Activated CD4-positive, alpha-beta memory T cell treated with anti-CD3 and anti-CD28 coated beads, Interleukin-2, amount 10 ng/mL, durations not matched to agents 7 days and 5 days (primary cell): ENCODE measurements at regions not wholly inside any gene's neighbourhood (a gene's known extent, or its start where the extent isn't known, plus 50 kb on each side); places are given as distances from the start of the nearest gene placed in this dataset.
"Not testable (repeated sequence)": the region's sequence is repeated elsewhere in the genome, so short reads cannot be mapped to it uniquely, and the experiment has no call there.

ENCODE experiments used
- CTCF ChIA-PET: fragments of 350-600 bp; sonication (Branson Sonifier 250); formaldehyde crosslinking; loops from one replicate; lab custom pipeline; 2021; ENCODE audit warnings: antibody characterized with exemption, inconsistent platforms; lab: Charles Lee
- POLR2A ChIA-PET: fragments of 350-600 bp; sonication (Branson Sonifier 250); formaldehyde crosslinking; loops from one replicate; lab custom pipeline; 2021; ENCODE audit warnings: antibody characterized with exemption; lab: Charles Lee
- DNase-seq: peaks from one replicate; pipeline ENCODE4 v3.0.0-alpha.2; 2020
- H3K27ac Mint-ChIP-seq: one replicate; pipeline ENCODE4 v1.8.0; 2021; ENCODE audit warnings: mild to moderate bottlenecking, mixed read lengths
- H3K27me3 Mint-ChIP-seq: one replicate; pipeline ENCODE4 v1.8.0; 2021; ENCODE audit warnings: mixed read lengths
- H3K36me3 Mint-ChIP-seq: one replicate; pipeline ENCODE4 v1.8.0; 2021; ENCODE audit warnings: low read depth, mixed read lengths
- H3K4me1 Mint-ChIP-seq: one replicate; pipeline ENCODE4 v1.8.0; 2021; ENCODE audit warnings: mixed read lengths
- H3K4me3 Mint-ChIP-seq: one replicate; pipeline ENCODE4 v1.8.0; 2021; ENCODE audit warnings: mild to moderate bottlenecking, mixed read lengths
- H3K9me3 Mint-ChIP-seq: one replicate; pipeline ENCODE4 v1.8.0; 2021; ENCODE audit warnings: mixed read lengths

GRCh38 chr2:234351866-234352265 is 145.0 kb downstream of the ARL4C start:
- CTCF ChIA-PET, POLR2A ChIA-PET, DNase-seq, H3K27ac Mint-ChIP-seq, H3K4me3 Mint-ChIP-seq, H3K27me3 Mint-ChIP-seq: not testable (repeated sequence)
- peaks cover 29% of the 10 kb centered on the region for H3K4me1 Mint-ChIP-seq
- peaks cover 28% of the 10 kb centered on the region for H3K36me3 Mint-ChIP-seq
- H3K9me3 Mint-ChIP-seq, result peaks cover 20% of the 10 kb centered on the region

- Mint-ChIP-seq H3K4me3 (no peak overlapping the region), H3K4me1 (peaks cover 29% of the 10 kb centered on the region), H3K36me3 (peaks cover 25% of the 10 kb centered on the region), H3K9me3 (peaks cover 17% of the 10 kb centered on the region), H3K27ac (no peak overlapping the region), H3K27me3 (no peaks in the 10 kb centered on the region)
- CTCF ChIA-PET, result no interaction called here
- POLR2A ChIA-PET, result no interaction called here
- no peak for DNase-seq
Measured at GRCh38 chr2:234348081-234348480, 148.8 kb downstream of the ARL4C start.

GRCh38 chr2:234345921-234346320 is 151.0 kb downstream of the ARL4C start:
- ChIA-PET POLR2A (interaction anchor here (1.0 to 1.7 kb wide), 2 partner anchors 12 to 100 kb away, joined by 3 to 4 read pairs; no protein-coding TSS in a partner anchor), CTCF (interaction anchor here (1.1 kb wide), 1 partner anchor 25 kb away, joined by 3 read pairs; no protein-coding TSS in a partner anchor)
- H3K4me1 Mint-ChIP-seq, result peaks cover 29% of the 10 kb centered on the region
- no peak for DNase-seq
- H3K27ac Mint-ChIP-seq, result no peak overlapping the region
- peaks cover 10% of the 10 kb centered on the region for H3K9me3 Mint-ChIP-seq
- H3K36me3 Mint-ChIP-seq, result peaks cover 20% of the 10 kb centered on the region
- H3K27me3 Mint-ChIP-seq, result no peaks in the 10 kb centered on the region
- no peak overlapping the region for H3K4me3 Mint-ChIP-seq

- Mint-ChIP-seq H3K9me3 (peaks cover 17% of the 10 kb centered on the region), H3K4me1 (peaks cover 34% of the 10 kb centered on the region), H3K27ac (no peak overlapping the region), H3K27me3 (no peaks in the 10 kb centered on the region), H3K4me3 (no peak overlapping the region), H3K36me3 (peaks cover 28% of the 10 kb centered on the region)
- ChIA-PET CTCF (interaction anchor here (1.0 kb wide), 1 partner anchor 20 kb away, joined by 3 read pairs; no protein-coding TSS in a partner anchor), POLR2A (interaction anchor here (1.2 kb wide), 1 partner anchor 35 kb away, joined by 4 read pairs; no protein-coding TSS in a partner anchor)
- DNase-seq, result no peak
Measured at GRCh38 chr2:234344012-234344411, 152.9 kb downstream of the ARL4C start.

- no peak overlapping the region for H3K4me3 Mint-ChIP-seq
- ChIA-PET CTCF (no interaction called here), POLR2A (interaction anchor here (1.2 kb wide), 1 partner anchor 34 kb away, joined by 4 read pairs; no protein-coding TSS in a partner anchor)
- H3K27me3 Mint-ChIP-seq, result no peaks in the 10 kb centered on the region
- peaks cover 30% of the 10 kb centered on the region for H3K36me3 Mint-ChIP-seq
- peaks cover 31% of the 10 kb centered on the region for H3K4me1 Mint-ChIP-seq
- H3K9me3 Mint-ChIP-seq, result peaks cover 20% of the 10 kb centered on the region
- H3K27ac Mint-ChIP-seq, result no peak overlapping the region
- DNase-seq, result no peak
Measured at GRCh38 chr2:234343372-234343771, 153.5 kb downstream of the ARL4C start.

GRCh38 chr2:234341306-234341985 is 155.4 kb downstream of the ARL4C start:
- no peak for DNase-seq
- Mint-ChIP-seq H3K27me3 (no peaks in the 10 kb centered on the region), H3K4me1 (peaks cover 16% of the 10 kb centered on the region), H3K4me3 (no peak overlapping the region), H3K27ac (no peak overlapping the region), H3K36me3 (peaks cover 19% of the 10 kb centered on the region), H3K9me3 (peaks cover 18% of the 10 kb centered on the region)
- ChIA-PET POLR2A (no interaction called here), CTCF (no interaction called here)

- H3K36me3 Mint-ChIP-seq, result peaks cover 14% of the 10 kb centered on the region
- H3K27me3 Mint-ChIP-seq, result no peaks in the 10 kb centered on the region
- ChIA-PET POLR2A (no interaction called here), CTCF (no interaction called here)
- no peak for DNase-seq
- peaks cover 25% of the 10 kb centered on the region for H3K4me1 Mint-ChIP-seq
- H3K9me3 Mint-ChIP-seq, result peaks cover 14% of the 10 kb centered on the region
- no peak overlapping the region for H3K27ac Mint-ChIP-seq
- no peak overlapping the region for H3K4me3 Mint-ChIP-seq
Measured at GRCh38 chr2:234339501-234339900, 157.4 kb downstream of the ARL4C start.

GRCh38 chr2:234339011-234339410 is 157.9 kb downstream of the ARL4C start:
- Mint-ChIP-seq H3K9me3 (peaks cover 14% of the 10 kb centered on the region), H3K4me1 (peaks cover 23% of the 10 kb centered on the region), H3K36me3 (peaks cover 14% of the 10 kb centered on the region), H3K27ac (no peak overlapping the region), H3K4me3 (no peak overlapping the region), H3K27me3 (no peaks in the 10 kb centered on the region)
- ChIA-PET CTCF (no interaction called here), POLR2A (interaction anchor here (0.6 kb wide), 1 partner anchor 9 kb away, joined by 4 read pairs; no protein-coding TSS in a partner anchor)
- no peak for DNase-seq

GRCh38 chr2:234335661-234336228 is 161.1 kb downstream of the ARL4C start:
- Mint-ChIP-seq H3K9me3 (peaks cover 11% of the 10 kb centered on the region), H3K36me3 (peaks cover 11% of the 10 kb centered on the region), H3K4me1 (peaks cover 32% of the 10 kb centered on the region), H3K4me3 (no peak overlapping the region), H3K27me3 (no peaks in the 10 kb centered on the region), H3K27ac (peak overlapping the region; percentile 57)
- ChIA-PET POLR2A (interaction anchor here (0.9 to 2.5 kb wide), 9 partner anchors 12 to 161 kb away, joined by 3 to 9 read pairs (median 4); partner anchors contain the start of gene ARL4C), CTCF (no interaction called here)
- peak; percentile 67 for DNase-seq

GRCh38 chr2:234334756-234335155 is 162.1 kb downstream of the ARL4C start:
- DNase-seq, result no peak
- H3K4me1 Mint-ChIP-seq, result peaks cover 31% of the 10 kb centered on the region
- no peak overlapping the region for H3K4me3 Mint-ChIP-seq
- no peaks in the 10 kb centered on the region for H3K27me3 Mint-ChIP-seq
- ChIA-PET CTCF (interaction anchor here (0.5 to 1.0 kb wide), 3 partner anchors 11 to 166 kb away, joined by 3 read pairs; no protein-coding TSS in a partner anchor), POLR2A (interaction anchor here (0.9 to 2.1 kb wide), 4 partner anchors 11 to 120 kb away, joined by 3 to 9 read pairs (median 4); no protein-coding TSS in a partner anchor)
- peaks cover 11% of the 10 kb centered on the region for H3K9me3 Mint-ChIP-seq
- H3K27ac Mint-ChIP-seq, result no peak overlapping the region
- peaks cover 11% of the 10 kb centered on the region for H3K36me3 Mint-ChIP-seq

GRCh38 chr2:234334151-234334550 is 162.7 kb downstream of the ARL4C start:
- no peak overlapping the region for H3K4me3 Mint-ChIP-seq
- no peak overlapping the region for H3K27ac Mint-ChIP-seq
- ChIA-PET CTCF (interaction anchor here (0.5 to 1.0 kb wide), 3 partner anchors 10 to 166 kb away, joined by 3 read pairs; no protein-coding TSS in a partner anchor), POLR2A (interaction anchor here (1.8 to 2.1 kb wide), 2 partner anchors 10 to 120 kb away, joined by 4 to 9 read pairs; no protein-coding TSS in a partner anchor)
- peaks cover 5% of the 10 kb centered on the region for H3K36me3 Mint-ChIP-seq
- H3K9me3 Mint-ChIP-seq, result peaks cover 5% of the 10 kb centered on the region
- no peaks in the 10 kb centered on the region for H3K27me3 Mint-ChIP-seq
- peaks cover 27% of the 10 kb centered on the region for H3K4me1 Mint-ChIP-seq
- DNase-seq, result no peak

- no peaks in the 10 kb centered on the region for H3K36me3 Mint-ChIP-seq
- no peak for DNase-seq
- ChIA-PET POLR2A (interaction anchor here (2.1 kb wide), 1 partner anchor 121 kb away, joined by 4 read pairs; no protein-coding TSS in a partner anchor), CTCF (interaction anchor here (1.0 kb wide), 2 partner anchors 10 to 167 kb away, joined by 3 read pairs; no protein-coding TSS in a partner anchor)
- no peak overlapping the region for H3K27ac Mint-ChIP-seq
- peaks cover 27% of the 10 kb centered on the region for H3K4me1 Mint-ChIP-seq
- no peak overlapping the region for H3K4me3 Mint-ChIP-seq
- H3K9me3 Mint-ChIP-seq, result no peaks in the 10 kb centered on the region
- H3K27me3 Mint-ChIP-seq, result no peaks in the 10 kb centered on the region
Measured at GRCh38 chr2:234333168-234334130, 163.4 kb downstream of the ARL4C start.
